ENCODE measurements at regions not wholly inside any gene's neighbourhood (a gene's known extent, or its start where the extent isn't known, plus 50 kb on each side); places are given as distances from the start of the nearest gene placed in this dataset.
A peak's percentile ranks its signal among the peaks of the same experiment; 100 is the strongest.

- TF ChIP-seq POLR2A (IDR thresholded peaks at IDR 0.05) (no peak), EP300 (IDR thresholded peaks at IDR 0.05) (no peak), POLR2AphosphoS5 (IDR thresholded peaks at IDR 0.05) (no peak), CTCF (IDR thresholded peaks at IDR 0.05) (no peak)
- 58 to 73% (median 66%) methylated on average over 4 of the region's 4 CpGs for WGBS, 5 donors
Measured at GRCh38 chr10:33974976-33975478, 640.6 kb upstream of the NRP1 start.

GRCh38 chr10:33968983-33969382 is 634.5 kb upstream of the NRP1 start:
- WGBS, 5 donors, result 93 to 97% (median 93%) methylated on average over 1 of the region's 1 CpG
- no peak overlapping the region for H3K4me3 ChIP-seq

More at GRCh38 chr10:33974976-33975478, 640.6 kb upstream of the NRP1 start:
- peak in 1 of 2 donors; percentile 15 for DNase-seq
- Histone ChIP-seq H3K27me3 (no peaks in the 10 kb centered on the region), H3K4me1 (no peaks in the 10 kb centered on the region), H3K9me3 (no peaks in the 10 kb centered on the region), H3K4me3 (no peak overlapping the region), H3K27ac (no peak overlapping the region), H3K36me3 (no peaks in the 10 kb centered on the region)
- intact Hi-C loops (cut with DNase I; ENCODE audit: low total_unique reads), result no loop called here

GRCh38 chr10:33967606-33968120 is 633.2 kb upstream of the NRP1 start:
- TF ChIP-seq POLR2A (IDR thresholded peaks at IDR 0.05) (no peak), CTCF (IDR thresholded peaks at IDR 0.05) (no peak), POLR2AphosphoS5 (IDR thresholded peaks at IDR 0.05) (no peak), EP300 (IDR thresholded peaks at IDR 0.05) (no peak)
- no peaks in the 10 kb centered on the region for H3K27me3 ChIP-seq
- H3K27ac ChIP-seq, result no peak overlapping the region
- no peaks in the 10 kb centered on the region for H3K4me1 ChIP-seq
- no peak for DNase-seq
- H3K4me3 ChIP-seq, result no peak overlapping the region
- intact Hi-C loops (cut with DNase I; ENCODE audit: low total_unique reads), result no loop called here
- WGBS, 5 donors, result 87 to 95% (median 92%) methylated on average over 5 of the region's 5 CpGs
- H3K36me3 ChIP-seq, result no peaks in the 10 kb centered on the region
- peaks cover 0 to 7% (median 3%) of the 10 kb centered on the region in 4 donors for H3K9me3 ChIP-seq

More at GRCh38 chr10:33968983-33969382, 634.5 kb upstream of the NRP1 start:
- no peaks in the 10 kb centered on the region for H3K36me3 ChIP-seq
- no peak for TF ChIP-seq POLR2A (IDR thresholded peaks at IDR 0.05)
- no peak for TF ChIP-seq POLR2AphosphoS5 (IDR thresholded peaks at IDR 0.05)
- no peak for TF ChIP-seq CTCF (IDR thresholded peaks at IDR 0.05)
- TF ChIP-seq EP300 (IDR thresholded peaks at IDR 0.05), result no peak
- intact Hi-C loops (cut with DNase I; ENCODE audit: low total_unique reads), result no loop called here
- peaks cover 0 to 7% (median 3%) of the 10 kb centered on the region in 4 donors for H3K9me3 ChIP-seq
- DNase-seq, result no peak
- H3K27ac ChIP-seq, result no peak overlapping the region
- H3K4me1 ChIP-seq, result no peaks in the 10 kb centered on the region
- H3K27me3 ChIP-seq, result no peaks in the 10 kb centered on the region

GRCh38 chr10:33966946-33967345 is 632.5 kb upstream of the NRP1 start:
- no peaks in the 10 kb centered on the region for H3K4me1 ChIP-seq
- no peak overlapping the region for H3K4me3 ChIP-seq
- H3K27ac ChIP-seq, result no peak overlapping the region
- H3K36me3 ChIP-seq, result no peaks in the 10 kb centered on the region
- DNase-seq, result no peak
- intact Hi-C loops (cut with DNase I; ENCODE audit: low total_unique reads), result no loop called here
- 82 to 94% (median 88%) methylated on average over 4 of the region's 4 CpGs for WGBS, 5 donors
- no peaks in the 10 kb centered on the region for H3K27me3 ChIP-seq
- peaks cover 0 to 7% (median 3%) of the 10 kb centered on the region in 4 donors for H3K9me3 ChIP-seq
- TF ChIP-seq EP300 (IDR thresholded peaks at IDR 0.05), result no peak
- no peak for TF ChIP-seq POLR2A (IDR thresholded peaks at IDR 0.05)
- no peak for TF ChIP-seq CTCF (IDR thresholded peaks at IDR 0.05)
- TF ChIP-seq POLR2AphosphoS5 (IDR thresholded peaks at IDR 0.05), result no peak

All from stomach (tissue), 8 donors.